ENCODE measurements at regions not wholly inside any gene's neighbourhood (a gene's known extent, or its start where the extent isn't known, plus 50 kb on each side); places are given as distances from the start of the nearest gene placed in this dataset.

GRCh38 chr17:72344613-72345012 is 223.8 kb downstream of the SOX9 start:
- DNase-seq: no peak

GRCh38 chr17:72345088-72345487 is 224.3 kb downstream of the SOX9 start:
- no peak for DNase-seq

DNA sequence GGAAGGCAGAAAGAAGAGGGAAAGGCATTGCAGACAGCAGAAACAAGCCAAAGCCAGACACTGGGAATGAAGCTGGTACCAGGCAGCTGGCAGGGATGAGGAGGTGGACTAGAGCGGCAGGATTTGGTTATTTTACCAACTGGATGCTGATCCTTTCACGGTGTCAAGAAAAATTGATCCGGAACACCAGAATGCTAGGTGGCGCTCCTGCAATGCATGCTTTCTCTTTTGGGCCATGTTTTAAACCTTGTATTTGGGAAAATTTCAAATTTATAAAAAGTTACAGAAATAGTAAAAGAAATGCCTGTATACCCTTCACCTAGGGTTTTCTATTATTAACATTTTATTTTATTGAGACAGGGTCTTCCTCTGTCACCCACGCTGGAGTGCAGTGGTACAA is 224.7 kb downstream of the SOX9 start:
- DNase-seq: no peak

- DNase-seq: no peak
These were observed 225.5 kb downstream of the SOX9 start for GRCh38 chr17:72346306-72346705.

- no peak for DNase-seq
These were observed 228.2 kb downstream of the SOX9 start for GRCh38 chr17:72349011-72349410.

DNA sequence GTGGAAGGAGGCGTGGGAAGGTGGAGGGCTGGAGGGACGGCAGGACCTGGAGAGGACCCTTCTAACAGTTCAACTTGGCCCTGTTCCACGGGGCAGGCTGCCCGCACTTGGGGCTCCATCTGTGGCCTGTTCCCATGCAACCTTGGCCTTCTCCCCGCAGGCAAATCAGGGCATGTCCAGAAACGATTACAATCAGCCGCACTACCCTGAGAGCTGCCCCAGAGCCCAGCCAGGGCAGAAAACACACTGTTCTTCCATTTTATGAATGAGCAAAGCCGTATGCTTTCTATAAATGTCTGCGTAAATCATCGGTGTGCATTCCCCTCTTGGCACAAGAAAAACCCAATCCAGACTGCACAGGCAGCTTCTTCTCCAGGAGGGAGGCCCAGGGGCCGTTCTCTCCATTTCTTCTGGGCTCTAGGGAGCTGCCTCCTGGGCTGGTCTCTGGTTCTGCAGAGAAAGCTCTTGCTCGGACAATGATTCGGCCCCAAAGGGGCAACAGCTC is 228.7 kb downstream of the SOX9 start:
- DNase-seq: no peak

DNA sequence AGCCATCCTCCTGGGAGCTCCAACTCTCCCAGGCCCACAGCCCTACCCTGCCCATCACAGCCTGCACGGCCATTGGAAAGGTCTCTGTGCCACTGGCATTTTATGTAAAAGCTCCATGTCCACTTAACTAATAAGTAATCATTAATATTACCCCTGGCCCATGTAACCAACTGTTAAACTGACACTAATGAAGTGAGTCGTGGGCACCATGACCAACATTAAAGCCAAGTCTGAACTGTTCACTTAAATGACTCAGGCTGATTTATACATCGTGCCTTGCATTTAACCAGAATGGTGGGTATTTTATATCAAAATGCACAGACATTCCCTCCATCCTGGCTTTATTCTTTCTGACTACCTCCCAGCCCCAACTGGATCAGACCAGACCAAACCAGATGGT is 229.3 kb downstream of the SOX9 start:
- DNase-seq: no peak

- no peak for DNase-seq
These were observed 230.5 kb downstream of the SOX9 start for GRCh38 chr17:72351365-72351764.

- DNase-seq: no peak
These were observed 231.1 kb downstream of the SOX9 start for GRCh38 chr17:72351884-72352346.

DNA sequence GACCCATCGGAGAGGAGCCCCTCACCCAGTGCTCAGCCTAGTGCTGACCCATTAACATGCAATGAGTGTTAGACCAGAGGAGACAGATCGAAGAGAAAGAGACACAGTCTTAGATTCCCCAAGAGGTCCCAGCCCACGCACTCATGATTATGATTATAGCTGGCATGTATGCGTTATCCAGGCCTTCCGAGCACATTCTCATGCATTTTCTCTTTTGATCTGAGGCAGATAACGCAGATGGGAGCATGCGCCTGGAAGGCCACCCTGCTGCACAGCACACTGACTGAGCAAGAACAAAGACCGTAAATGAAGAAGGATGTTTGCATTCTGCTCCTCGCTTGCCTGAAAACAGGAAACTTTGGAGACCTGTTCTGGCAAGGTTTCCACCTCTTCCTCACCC is 232.7 kb downstream of the SOX9 start:
- DNase-seq: no peak

DNA sequence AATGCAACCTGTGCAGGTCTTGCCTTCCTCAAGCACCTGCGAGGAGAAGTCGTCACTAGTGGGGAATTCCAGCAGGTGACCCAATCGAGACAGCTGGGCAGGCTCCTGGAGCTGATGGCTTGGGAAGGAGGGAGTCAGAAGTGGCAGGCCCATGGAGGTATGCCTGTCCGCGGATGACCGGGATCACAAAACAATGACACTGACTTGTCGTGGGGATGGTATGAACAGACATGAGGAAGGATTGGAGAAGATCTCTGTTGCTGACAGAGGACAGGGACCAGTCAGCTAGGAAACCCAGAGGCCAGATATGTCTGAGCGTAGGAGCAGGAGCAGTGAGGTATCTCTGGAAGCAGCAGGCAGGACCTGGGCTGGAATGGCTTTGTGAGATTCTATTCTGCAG is 233.3 kb downstream of the SOX9 start:
- no peak for DNase-seq

- no peak for DNase-seq
These were observed 237.0 kb downstream of the SOX9 start for GRCh38 chr17:72357764-72358365.

DNA sequence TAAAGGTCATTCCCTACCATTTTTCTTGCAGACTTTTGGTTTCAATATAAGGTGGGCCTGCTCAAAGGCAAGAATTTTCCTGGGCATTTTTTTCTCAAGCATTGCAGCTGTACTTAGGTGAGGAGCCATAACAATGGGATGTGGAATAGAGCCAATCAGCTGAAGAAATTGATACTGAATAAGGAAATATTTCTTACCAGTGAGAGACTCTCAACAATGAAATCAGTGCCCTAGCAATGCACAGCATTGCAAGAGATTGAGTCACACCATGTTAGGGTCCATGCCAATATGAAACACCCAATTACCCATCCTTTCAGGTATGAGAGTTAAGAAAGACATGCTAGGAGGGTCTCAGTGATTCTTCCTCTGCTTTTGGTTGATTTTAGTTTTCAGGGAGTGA is 237.6 kb downstream of the SOX9 start:
- DNase-seq: no peak

DNA sequence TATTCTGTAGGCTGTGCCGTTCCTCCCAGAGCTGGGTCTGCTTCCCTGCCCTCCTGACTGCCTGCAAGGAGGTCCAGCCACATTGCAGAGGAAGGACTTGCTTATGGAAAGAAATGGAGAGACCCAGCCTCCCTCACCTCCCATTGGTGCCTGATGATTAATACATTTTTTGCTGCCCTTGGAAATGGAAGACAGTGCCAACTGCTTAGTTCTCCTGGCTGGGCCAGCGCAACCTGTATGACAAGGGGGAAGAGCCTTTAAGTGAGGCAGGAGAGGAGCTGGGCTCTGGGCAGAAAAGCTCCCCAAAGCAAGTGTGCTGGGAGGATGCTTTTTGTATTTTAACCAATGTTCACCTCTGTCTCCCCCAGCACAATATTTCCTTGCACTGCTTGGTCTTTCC is 238.5 kb downstream of the SOX9 start:
- no peak for DNase-seq

- DNase-seq: no peak
These were observed 239.0 kb downstream of the SOX9 start for GRCh38 chr17:72359811-72360210.

GRCh38 chr17:72360386-72360940 is 239.6 kb downstream of the SOX9 start:
- DNase-seq: no peak

- DNase-seq: no peak
These were observed 241.1 kb downstream of the SOX9 start for GRCh38 chr17:72361892-72362291.

- no peak for DNase-seq
These were observed 241.7 kb downstream of the SOX9 start for GRCh38 chr17:72362376-72363088.

DNA sequence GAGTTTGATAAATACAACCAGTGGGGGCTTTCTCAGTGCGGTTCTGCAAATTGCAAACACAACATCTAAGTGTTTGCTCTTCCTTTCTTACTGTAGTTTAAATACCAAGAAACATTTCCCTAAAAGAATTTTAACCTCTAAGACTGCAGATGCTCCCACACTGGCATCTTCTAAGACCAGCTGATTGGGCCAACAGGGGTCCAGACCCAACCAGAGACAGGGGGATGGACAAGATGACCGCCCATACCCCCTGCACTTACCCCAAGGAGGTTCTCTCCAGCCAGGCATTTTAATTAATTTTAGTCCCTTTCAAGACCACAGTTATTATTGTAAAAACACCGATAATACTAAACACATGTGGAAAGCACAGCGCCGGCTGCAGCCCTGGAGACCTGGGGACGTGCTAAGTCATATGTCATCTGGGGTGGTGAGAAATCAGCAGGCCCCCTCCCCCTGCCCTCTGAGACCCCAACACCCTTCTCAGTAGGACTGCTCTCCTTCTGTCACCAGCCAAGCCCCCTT is 242.3 kb downstream of the SOX9 start:
- DNase-seq: no peak

DNA sequence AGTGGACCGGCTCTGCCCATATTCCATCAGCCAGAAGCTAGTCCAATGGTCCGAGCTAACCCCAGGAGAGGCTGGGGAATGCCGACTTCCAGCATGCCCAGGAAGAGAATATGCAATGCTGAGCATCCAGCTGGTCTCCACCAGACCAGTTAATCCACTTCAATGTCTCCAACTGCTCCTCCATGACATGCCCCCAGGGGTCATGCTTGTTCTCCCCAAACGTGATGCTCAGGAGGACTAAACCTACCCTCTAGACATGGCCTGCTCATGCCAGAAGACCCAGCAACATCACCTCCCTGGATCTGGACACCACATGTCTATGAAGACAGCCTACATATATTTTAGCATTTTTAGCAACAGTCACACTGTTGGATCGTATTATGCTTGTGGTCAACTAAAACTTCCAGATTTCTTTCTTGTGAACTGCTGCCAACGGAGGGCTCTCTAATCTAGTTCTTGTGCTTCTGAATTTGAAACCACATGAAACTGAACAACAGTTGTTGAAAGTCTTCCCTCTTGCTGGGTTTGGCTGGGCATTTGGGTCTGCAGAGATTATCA is 245.1 kb downstream of the SOX9 start:
- no peak for DNase-seq

GRCh38 chr17:72366626-72367025 is 245.8 kb downstream of the SOX9 start:
- DNase-seq: no peak

GRCh38 chr17:72368191-72368590 is 247.4 kb downstream of the SOX9 start:
- no peak for DNase-seq

DNA sequence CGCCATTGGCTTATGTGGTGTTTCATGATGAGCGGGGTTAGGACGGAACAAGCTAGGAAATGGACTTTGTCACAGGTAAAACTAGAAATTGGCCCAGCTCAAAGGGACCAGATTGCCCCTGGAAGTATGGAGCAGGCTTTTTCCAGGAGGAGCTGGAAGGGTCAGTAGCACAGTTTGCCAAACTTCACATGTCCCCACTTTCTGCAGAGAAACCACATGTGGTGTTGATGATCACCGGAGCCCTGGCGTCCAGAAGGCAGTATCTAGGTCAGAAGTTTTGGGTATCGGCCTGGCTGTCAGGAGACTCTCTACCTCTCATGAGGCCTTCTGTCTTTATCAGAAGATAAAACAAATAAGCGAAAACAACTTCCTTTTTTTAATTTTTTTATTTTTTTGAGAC is 248.5 kb downstream of the SOX9 start:
- DNase-seq: no peak

DNA sequence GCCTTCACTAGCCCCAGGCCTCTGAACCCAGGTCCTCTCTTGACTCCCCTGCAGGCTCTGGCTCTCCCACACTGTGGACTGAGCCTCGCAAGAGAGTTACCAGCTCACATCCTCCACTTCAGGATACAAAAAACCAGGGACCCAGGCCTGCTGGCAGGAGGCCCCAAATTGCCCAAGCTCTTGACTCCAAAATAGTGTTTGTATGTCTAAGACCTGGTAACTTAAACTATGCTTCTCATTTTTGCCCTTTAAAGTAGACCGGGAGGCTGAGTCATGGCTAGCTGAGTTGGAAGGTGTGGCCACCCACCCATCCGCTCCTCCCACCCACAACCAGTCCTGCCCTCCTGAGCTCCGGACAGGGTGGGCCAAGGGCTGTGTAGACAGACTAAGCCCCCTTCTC is 250.0 kb downstream of the SOX9 start:
- DNase-seq: no peak
